HepG2 (cell line): ENCODE measurements at regions not wholly inside any gene's neighbourhood (a gene's known extent, or its start where the extent isn't known, plus 50 kb on each side); places are given as distances from the start of the nearest gene placed in this dataset.

Source experiments
- ATAC-seq: fragments of 200-7000 bp; cut with Tn5 transposase; 3 replicates; pipeline ENCODE4 v1.9.1; 2020; ENCODE audit warnings: mild to moderate bottlenecking, moderate library complexity
- BruUV-seq: library from RNA; stranded (reverse); fragments of 400-500 nt; replicated peaks from 2 replicates; lab custom pipeline; 2021; lab: Mats Ljungman, UMichigan
- CTCF ChIA-PET: fragments of 300-600 bp; formaldehyde crosslinking; extraction: SDS; loops from one replicate; lab custom pipeline; 2021; ENCODE audit warnings: low total read pairs, inconsistent platforms, low intra/inter-chr PET ratio; lab: Yijun Ruan, JAX
- POLR2A ChIA-PET: fragments of 350-600 bp; sonication (Branson Sonifier 250); formaldehyde crosslinking; loops from one replicate; lab custom pipeline; 2020; ENCODE audit warnings: antibody characterized with exemption, inconsistent platforms; lab: Yijun Ruan, JAX
- DNase-seq: peaks from one replicate; pipeline ENCODE4 v3.0.0-alpha.2; 2015; ENCODE audit warnings: low spot score
- FAIRE-seq: peaks from 3 replicates; lab custom pipeline; 2011; peaks lifted over from hg19 to GRCh38; lab: Jason Lieb, UNC
- H2AFZ ChIP-seq: one replicate; pipeline ENCODE4 v1.6.1; 2011; ENCODE audit warnings: low read length, inconsistent platforms
- H3K27ac ChIP-seq: fragments of 300-600 bp; 3 replicates; pipeline ENCODE4 v1.8.0; 2011; ENCODE audit warnings: mixed run types, mild to moderate bottlenecking, mixed read lengths, low read length, inconsistent platforms; ENCODE audit not compliant: insufficient read depth; ENCODE audit errors: extremely low read length
- H3K27me3 ChIP-seq, 2 experiments: fragments of 200-600 bp in 1 of 2; 2 replicates in 1 of 2; 3 replicates in 1 of 2; pipeline versions ENCODE4 v1.6.0 to v1.8.0; 2011; ENCODE audit warnings: low read length in 2 of 2, mild to moderate bottlenecking in 2 of 2, moderate library complexity in 2 of 2, inconsistent platforms in 1 of 2; ENCODE audit not compliant: insufficient read depth in 2 of 2, control insufficient read depth in 1 of 2
- H3K36me3 ChIP-seq, 2 experiments: fragments of 200-600 bp in 1 of 2; replicated peaks in 1 of 2; 2 replicates in 1 of 2; 3 replicates in 1 of 2; pipeline versions ENCODE4 v1.5.1 to v1.8.0; 2011; ENCODE audit warnings: low read length in 2 of 2, inconsistent platforms in 1 of 2; ENCODE audit not compliant: insufficient read depth in 2 of 2, control insufficient read depth in 1 of 2
- H3K4me1 ChIP-seq: 2 replicates; pipeline ENCODE4 v1.5.1; 2012; ENCODE audit warnings: low read length, inconsistent platforms; ENCODE audit not compliant: insufficient read depth
- H3K4me2 ChIP-seq: 2 replicates; pipeline ENCODE4 v1.6.0; 2011; ENCODE audit warnings: low read depth, low read length, inconsistent platforms
- H3K4me3 ChIP-seq, 3 experiments: fragments of 200-600 bp in 1 of 3; sonication (generic), shearing (Covaris generic) in 1 of 3; replicated peaks in 1 of 3; 2 replicates each; pipeline ENCODE4 v1.5.1; 2011 to 2016; ENCODE audit warnings: low read length in 3 of 3, inconsistent platforms in 2 of 3, low read depth in 2 of 3, mild to moderate bottlenecking in 2 of 3, control low read depth in 1 of 3, mixed read lengths in 1 of 3; ENCODE audit not compliant: insufficient read depth in 1 of 3
- H3K79me2 ChIP-seq: one replicate; pipeline ENCODE4 v1.6.1; 2011; ENCODE audit warnings: low read length, inconsistent platforms; ENCODE audit not compliant: insufficient read depth
- H3K9ac ChIP-seq: 2 replicates; pipeline ENCODE4 v1.6.0; 2011; ENCODE audit warnings: mild to moderate bottlenecking, low read depth, low read length, inconsistent platforms; ENCODE audit not compliant: insufficient read depth
- H3K9me3 ChIP-seq: 2 replicates; pipeline ENCODE4 v1.5.1; 2012; ENCODE audit warnings: mild to moderate bottlenecking, low read length
- H4K20me1 ChIP-seq: 2 replicates; pipeline ENCODE4 v1.6.0; 2011; ENCODE audit warnings: inconsistent platforms, mild to moderate bottlenecking, low read length, moderate library complexity; ENCODE audit not compliant: insufficient read depth
- AHR ChIP-seq: IDR thresholded peaks from 2 replicates; pipeline ENCODE4 v1.6.1; 2018; ENCODE audit warnings: missing genetic modification reagents, missing compliant biosample characterization
- ARID2 ChIP-seq: sonication (generic); formaldehyde crosslinking; IDR thresholded peaks from 2 replicates; pipeline ENCODE4 v1.8.1; 2022; ENCODE audit warnings: mild to moderate bottlenecking, missing genetic modification reagents, borderline replicate concordance
- GABPB1 ChIP-seq: IDR thresholded peaks from 2 replicates; pipeline ENCODE4 v1.6.1; 2016; ENCODE audit warnings: mild to moderate bottlenecking, missing genetic modification reagents, moderate library complexity, missing compliant biosample characterization
- NCOA2 ChIP-seq: sonication (generic); formaldehyde crosslinking; IDR thresholded peaks from 2 replicates; pipeline ENCODE4 v1.8.0; 2022; ENCODE audit warnings: inconsistent platforms
- ZNF883 ChIP-seq: sonication (generic); formaldehyde crosslinking; IDR thresholded peaks from 2 replicates; pipeline ENCODE4 v1.5.1; 2020; ENCODE audit warnings: mild to moderate bottlenecking, missing genetic modification reagents; ENCODE audit errors: not compliant biosample characterization
- WGBS: methylation state at CpG from one replicate; pipeline ENCODE4 v1.1.6; 2017; ENCODE audit warnings: low lambda C conversion rate; 5-methylcytosine and 5-hydroxymethylcytosine counted together
- in situ Hi-C: cut with HindIII; loops from 2 replicates; pipeline ENCODE4 v1.10.0; 2017; ENCODE audit warnings: low pct_unique_long_range_greater_than_20kb; ENCODE audit not compliant: extremely low pct_ligation_motif_present
- intact Hi-C: fragments of 100-400 bp; cut with micrococcal nuclease; formaldehyde crosslinking; loops from one replicate; pipeline ENCODE4 v1.10.0; 2022; ENCODE audit not compliant: unreplicated experiment
- TF ChIP-seq, protein P1 (sequence below): sonication (generic); formaldehyde crosslinking; IDR thresholded peaks from 2 replicates; pipeline ENCODE4 v1.9.0; 2021; ENCODE audit warnings: missing genetic modification reagents, borderline replicate concordance

- BruUV-seq = no TSS peak
- WGBS = 2% methylated on average over 4 of the region's 4 CpGs
- no peak overlapping the region for H2AFZ ChIP-seq
- peaks cover 0 to 26% of the 10 kb centered on the region in 2 experiments; a peak in 1 of 5 replicates for H3K27me3 ChIP-seq
- H3K36me3 ChIP-seq = no peaks in the 10 kb centered on the region
- ATAC-seq (no peak), DNase-seq (no peak), FAIRE-seq (no peak)
- H3K4me1 ChIP-seq = no peaks in the 10 kb centered on the region
- H3K27ac ChIP-seq = no peak overlapping the region
- H3K9ac ChIP-seq = no peak overlapping the region
- TF ChIP-seq, protein P1, sequence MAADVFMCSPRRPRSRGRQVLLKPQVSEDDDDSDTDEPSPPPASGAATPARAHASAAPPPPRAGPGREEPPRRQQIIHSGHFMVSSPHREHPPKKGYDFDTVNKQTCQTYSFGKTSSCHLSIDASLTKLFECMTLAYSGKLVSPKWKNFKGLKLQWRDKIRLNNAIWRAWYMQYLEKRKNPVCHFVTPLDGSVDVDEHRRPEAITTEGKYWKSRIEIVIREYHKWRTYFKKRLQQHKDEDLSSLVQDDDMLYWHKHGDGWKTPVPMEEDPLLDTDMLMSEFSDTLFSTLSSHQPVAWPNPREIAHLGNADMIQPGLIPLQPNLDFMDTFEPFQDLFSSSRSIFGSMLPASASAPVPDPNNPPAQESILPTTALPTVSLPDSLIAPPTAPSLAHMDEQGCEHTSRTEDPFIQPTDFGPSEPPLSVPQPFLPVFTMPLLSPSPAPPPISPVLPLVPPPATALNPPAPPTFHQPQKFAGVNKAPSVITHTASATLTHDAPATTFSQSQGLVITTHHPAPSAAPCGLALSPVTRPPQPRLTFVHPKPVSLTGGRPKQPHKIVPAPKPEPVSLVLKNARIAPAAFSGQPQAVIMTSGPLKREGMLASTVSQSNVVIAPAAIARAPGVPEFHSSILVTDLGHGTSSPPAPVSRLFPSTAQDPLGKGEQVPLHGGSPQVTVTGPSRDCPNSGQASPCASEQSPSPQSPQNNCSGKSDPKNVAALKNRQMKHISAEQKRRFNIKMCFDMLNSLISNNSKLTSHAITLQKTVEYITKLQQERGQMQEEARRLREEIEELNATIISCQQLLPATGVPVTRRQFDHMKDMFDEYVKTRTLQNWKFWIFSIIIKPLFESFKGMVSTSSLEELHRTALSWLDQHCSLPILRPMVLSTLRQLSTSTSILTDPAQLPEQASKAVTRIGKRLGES (CRISPR knock-in tag) = no peak
- TF ChIP-seq AHR (CRISPR knock-in tag) (no peak), ZNF883 (CRISPR knock-in tag) (no peak), NCOA2 (CRISPR knock-in tag) (no peak), GABPB1 (CRISPR knock-in tag) (no peak), ARID2 (no peak)
- POLR2A ChIA-PET = no interaction called here
- no peaks in the 10 kb centered on the region for H3K79me2 ChIP-seq
- in situ Hi-C loops (no loop called here), intact Hi-C loops (no loop called here)
- H3K9me3 ChIP-seq = no peaks in the 10 kb centered on the region
- no peaks in the 10 kb centered on the region for H4K20me1 ChIP-seq
- H3K4me3 ChIP-seq = no peak overlapping the region
- CTCF ChIA-PET = no interaction called here
- H3K4me2 ChIP-seq = no peak overlapping the region
Measured at GRCh38 chr9:87271696-87272477, 225.8 kb upstream of the DAPK1 start.
